ENCODE measurements at regions not wholly inside any gene's neighbourhood (a gene's known extent, or its start where the extent isn't known, plus 50 kb on each side); places are given as distances from the start of the nearest gene placed in this dataset.

GRCh38 chr5:72562717-72563116 is 55.5 kb upstream of the ZNF366 start:
- Histone ChIP-seq H3K27ac (no peak overlapping the region), H3K4me3 (no peak overlapping the region), H3K27me3 (no peaks in the 10 kb centered on the region), H3K4me1 (no peaks in the 10 kb centered on the region), H3K36me3 (no peaks in the 10 kb centered on the region), H3K9me3 (no peaks in the 10 kb centered on the region)
- intact Hi-C loops (cut with DNase I; ENCODE audit: low total_unique reads) = no loop called here
- TF ChIP-seq CTCF (IDR thresholded peaks at IDR 0.05) = no peak
- TF ChIP-seq POLR2AphosphoS5 (IDR thresholded peaks at IDR 0.05) = no peak
- no peak for TF ChIP-seq POLR2A (IDR thresholded peaks at IDR 0.05)
- no peak for TF ChIP-seq EP300 (IDR thresholded peaks at IDR 0.05)
- DNase-seq = no peak
- WGBS, 5 donors = 83 to 92% (median 89%) methylated on average over 2 of the region's 2 CpGs

GRCh38 chr5:72561148-72561972 is 54.1 kb upstream of the ZNF366 start:
- intact Hi-C loops (cut with DNase I; ENCODE audit: low total_unique reads) = no loop called here
- Histone ChIP-seq H3K27me3 (no peaks in the 10 kb centered on the region), H3K9me3 (no peaks in the 10 kb centered on the region), H3K36me3 (no peaks in the 10 kb centered on the region), H3K4me3 (no peak overlapping the region), H3K4me1 (peaks cover under 1 to 12% (median 12%) of the 10 kb centered on the region in 4 donors), H3K27ac (no peak overlapping the region)
- TF ChIP-seq EP300 (IDR thresholded peaks at IDR 0.05) (no peak), POLR2AphosphoS5 (IDR thresholded peaks at IDR 0.05) (no peak), CTCF (IDR thresholded peaks at IDR 0.05) (no peak), POLR2A (IDR thresholded peaks at IDR 0.05) (no peak)
- no peak for DNase-seq
- WGBS, 5 donors = 79 to 91% (median 86%) methylated on average over 5 of the region's 5 CpGs

- 75 to 85% (median 85%) methylated on average over 4 to 5 of the region's 5 CpGs for WGBS, 5 donors
- TF ChIP-seq CTCF (IDR thresholded peaks at IDR 0.05) = no peak
- no peak for TF ChIP-seq POLR2A (IDR thresholded peaks at IDR 0.05)
- TF ChIP-seq EP300 (IDR thresholded peaks at IDR 0.05) = no peak
- no peak for TF ChIP-seq POLR2AphosphoS5 (IDR thresholded peaks at IDR 0.05)
- Histone ChIP-seq H3K9me3 (no peaks in the 10 kb centered on the region), H3K4me1 (peaks cover 7 to 21% (median 18%) of the 10 kb centered on the region in 4 donors), H3K36me3 (no peaks in the 10 kb centered on the region), H3K27ac (no peak overlapping the region), H3K4me3 (no peak overlapping the region), H3K27me3 (no peaks in the 10 kb centered on the region)
- DNase-seq = no peak
- intact Hi-C loops (cut with DNase I; ENCODE audit: low total_unique reads) = no loop called here
Measured at GRCh38 chr5:72559866-72560766, 52.9 kb upstream of the ZNF366 start.

- no peaks in the 10 kb centered on the region for H3K9me3 ChIP-seq
- intact Hi-C loops (cut with DNase I; ENCODE audit: low total_unique reads) = no loop called here
- H3K4me3 ChIP-seq = no peak overlapping the region
- TF ChIP-seq CTCF (IDR thresholded peaks at IDR 0.05) (no peak), POLR2A (IDR thresholded peaks at IDR 0.05) (no peak), POLR2AphosphoS5 (IDR thresholded peaks at IDR 0.05) (no peak), EP300 (IDR thresholded peaks at IDR 0.05) (no peak)
- H3K4me1 ChIP-seq = peaks cover 7 to 21% (median 18%) of the 10 kb centered on the region in 4 donors
- H3K36me3 ChIP-seq = no peaks in the 10 kb centered on the region
- H3K27ac ChIP-seq = no peak overlapping the region
- DNase-seq = peak in 1 of 2 donors; percentile 35
- no peaks in the 10 kb centered on the region for H3K27me3 ChIP-seq
- 82 to 93% (median 89%) methylated on average over 2 of the region's 2 CpGs for WGBS, 5 donors
Measured at GRCh38 chr5:72558383-72558782, 51.2 kb upstream of the ZNF366 start.
